NOMO-1 treated with dmso at 0.1 percent for 144 hours (cell line): ENCODE measurements at regions not wholly inside any gene's neighbourhood (a gene's known extent, or its start where the extent isn't known, plus 50 kb on each side); places are given as distances from the start of the nearest gene placed in this dataset.

Experiments used
- DNase-seq: peaks from one replicate; lab custom pipeline; 2025; ENCODE audit not compliant: unreplicated experiment; lab: John Stamatoyannopoulos, UW

- DNase-seq, result no peak
These were observed 1416.4 kb downstream of the DSC3 start for GRCh38 chr18:29626094-29626493.

GRCh38 chr18:29616867-29617266, 1425.7 kb downstream of the DSC3 start:
- DNase-seq, result no peak

DNA sequence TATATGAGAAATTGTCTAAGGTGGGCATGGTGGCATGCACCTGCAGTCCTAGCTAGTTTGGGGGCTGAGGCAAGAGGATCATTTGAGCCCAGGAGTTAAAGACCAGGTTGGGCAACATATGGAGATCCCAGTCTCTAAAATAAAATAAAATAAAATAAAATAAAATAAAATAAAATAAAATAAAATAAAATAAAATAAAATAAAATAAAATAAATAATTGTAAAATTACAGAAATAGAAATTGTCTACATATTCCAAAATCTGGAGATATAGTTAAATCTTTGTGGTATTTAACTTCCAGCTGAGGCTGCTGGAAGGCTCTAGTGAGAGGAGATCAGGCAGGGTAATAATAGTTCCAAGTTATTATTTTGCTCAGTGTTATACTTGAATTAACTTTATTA, 1432.1 kb upstream of the CDH2 start:
- no peak for DNase-seq

GRCh38 chr18:29605365-29605764, 1428.4 kb upstream of the CDH2 start:
- DNase-seq, result no peak

DNA sequence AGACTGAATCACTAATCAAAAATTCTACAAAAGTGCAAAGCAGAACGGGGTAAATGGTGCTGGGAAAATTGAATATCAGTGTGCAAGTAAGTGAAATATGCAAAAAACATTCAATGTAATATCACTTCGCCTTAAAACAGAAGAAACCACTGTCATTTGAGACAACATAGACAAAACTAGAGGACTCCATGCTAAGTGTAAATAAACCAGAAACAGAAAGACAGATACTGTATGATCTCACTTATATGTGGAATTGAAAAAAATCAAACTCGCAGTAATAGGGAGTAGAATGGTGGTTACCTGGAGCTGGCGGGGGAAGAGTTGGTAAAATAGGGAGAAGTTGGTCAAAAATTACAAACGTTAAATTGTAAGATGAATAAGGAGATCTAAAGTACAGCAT, 1420.0 kb upstream of the CDH2 start:
- no peak for DNase-seq

DNA sequence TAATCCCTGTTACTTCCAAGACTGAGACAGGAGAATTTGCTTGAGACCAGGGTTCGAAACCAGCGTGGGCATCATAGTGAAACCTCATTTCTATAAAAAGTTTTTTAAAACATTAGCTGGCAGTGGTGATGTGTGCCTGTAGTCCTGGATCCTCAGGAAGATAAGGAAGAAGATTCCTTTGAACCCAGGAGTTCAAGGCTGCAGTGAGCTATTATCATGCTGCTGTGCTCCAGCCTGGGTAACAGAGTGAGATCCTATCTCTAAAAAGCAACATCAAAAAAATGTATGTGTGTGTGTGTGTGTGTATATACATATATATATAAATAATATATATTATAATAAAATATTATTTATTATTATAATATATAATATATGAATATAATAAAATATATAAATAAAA, 1417.6 kb upstream of the CDH2 start:
- DNase-seq, result no peak

DNA sequence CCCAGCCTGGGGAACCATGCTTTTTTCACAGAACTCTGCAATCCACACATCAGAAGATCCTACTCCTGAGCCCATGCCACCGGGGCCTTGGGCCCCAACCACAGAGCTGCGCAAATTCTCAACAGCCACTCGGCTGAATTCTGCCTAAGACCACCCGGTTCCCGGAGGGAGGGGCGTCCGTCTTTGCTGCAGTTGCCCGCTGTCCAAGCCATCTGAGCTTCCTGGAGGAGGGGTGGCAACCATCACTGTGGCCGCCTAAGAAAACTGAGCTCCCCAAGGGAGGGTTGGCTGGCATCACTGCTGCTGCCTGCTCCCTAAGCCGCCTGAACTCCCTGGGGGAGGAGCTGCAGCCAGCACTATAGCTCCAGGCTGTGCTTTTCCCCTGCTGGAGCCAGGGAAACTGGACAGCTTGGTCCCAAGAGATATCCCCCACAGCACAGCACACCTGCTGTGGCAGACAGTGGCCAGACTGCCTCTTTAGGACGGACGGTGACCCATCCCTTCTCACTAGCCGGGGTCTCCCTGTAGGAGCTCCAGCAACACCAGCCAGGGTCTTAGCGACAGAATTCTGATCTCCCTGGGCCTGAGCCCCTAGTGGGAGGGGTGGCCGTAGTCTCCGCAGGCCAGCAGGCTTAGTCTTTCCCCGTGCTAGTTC, 1411.6 kb upstream of the CDH2 start:
- no peak for DNase-seq

DNA sequence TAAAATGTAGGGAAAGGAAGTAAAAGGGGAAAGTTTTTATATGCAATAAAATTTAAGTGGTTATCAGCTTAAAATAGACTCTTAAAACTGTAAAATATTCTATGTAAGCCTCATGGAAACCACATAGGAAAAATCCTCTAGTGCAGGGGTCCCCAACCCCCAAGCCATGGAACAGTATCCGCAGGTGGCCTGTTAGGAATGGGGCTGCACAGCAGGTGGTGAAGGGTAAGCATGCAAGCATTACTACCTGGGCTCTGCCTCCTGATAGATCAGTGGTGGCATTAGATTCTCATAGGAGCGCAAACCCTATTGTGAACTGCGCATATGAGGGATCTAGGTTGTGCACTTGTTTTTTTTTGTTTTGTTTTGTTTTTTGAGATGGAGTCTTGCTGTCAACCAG, 1409.3 kb upstream of the CDH2 start:
- no peak for DNase-seq

GRCh38 chr18:29560270-29560669, 1383.3 kb upstream of the CDH2 start:
- peak; percentile 19 for DNase-seq

DNA sequence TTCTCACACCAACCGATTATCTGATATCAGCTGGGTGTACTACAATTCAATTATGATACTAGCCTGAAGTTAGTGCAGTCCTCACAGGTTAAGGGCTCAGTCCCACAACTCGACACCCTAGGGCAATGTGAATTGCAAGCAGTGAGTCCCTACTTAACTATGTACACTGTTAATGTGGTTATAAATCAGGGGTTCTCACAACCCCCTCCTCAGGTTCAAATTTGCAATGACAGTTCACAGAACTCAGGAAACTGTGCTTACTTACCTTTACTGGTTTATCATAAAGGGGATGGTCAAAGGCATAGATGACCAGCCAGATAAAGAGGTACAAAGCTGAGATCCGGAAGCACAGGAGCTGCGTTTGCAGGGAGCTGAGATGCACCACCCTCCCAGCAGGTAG, 1379.1 kb upstream of the CDH2 start:
- DNase-seq, result no peak

DNA sequence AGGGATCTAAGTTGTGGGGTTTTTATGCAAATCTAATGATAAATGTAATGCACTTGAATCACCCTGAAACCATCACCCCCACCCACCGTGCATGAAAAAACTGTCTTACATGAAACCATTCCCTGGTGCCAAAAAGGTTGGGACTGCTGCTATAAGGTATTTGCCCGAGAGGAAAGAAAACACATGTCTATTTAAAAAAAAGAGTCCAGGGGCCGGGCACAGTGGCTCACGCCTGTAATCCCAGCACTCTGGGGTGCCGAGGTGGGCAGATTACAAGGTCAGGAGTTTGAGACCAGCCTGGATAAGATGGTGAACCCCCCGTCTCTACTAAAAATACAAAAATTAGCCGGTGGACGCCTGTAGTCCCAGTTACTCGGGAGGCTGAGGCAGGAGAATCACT, 1372.8 kb upstream of the CDH2 start:
- DNase-seq, result no peak

DNA sequence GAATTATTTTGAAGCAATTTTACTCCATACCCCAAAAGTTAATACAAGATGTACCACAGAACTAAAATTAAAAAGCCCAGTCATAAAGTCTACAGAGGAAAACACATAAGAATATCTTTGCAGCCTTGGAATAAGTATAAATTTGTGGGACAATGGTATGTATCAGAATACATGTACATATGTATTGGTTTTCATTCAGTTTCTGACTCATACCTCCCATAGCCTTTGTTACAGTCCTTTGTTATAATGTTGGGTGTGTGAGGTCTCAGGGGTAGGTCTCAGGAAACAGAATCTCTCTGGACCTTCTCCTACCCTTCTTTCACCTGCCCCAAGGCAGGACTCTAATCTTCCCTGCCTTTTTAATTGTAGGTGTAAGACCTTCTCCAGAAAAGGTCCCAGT, 1370.7 kb upstream of the CDH2 start:
- DNase-seq, result no peak

DNA sequence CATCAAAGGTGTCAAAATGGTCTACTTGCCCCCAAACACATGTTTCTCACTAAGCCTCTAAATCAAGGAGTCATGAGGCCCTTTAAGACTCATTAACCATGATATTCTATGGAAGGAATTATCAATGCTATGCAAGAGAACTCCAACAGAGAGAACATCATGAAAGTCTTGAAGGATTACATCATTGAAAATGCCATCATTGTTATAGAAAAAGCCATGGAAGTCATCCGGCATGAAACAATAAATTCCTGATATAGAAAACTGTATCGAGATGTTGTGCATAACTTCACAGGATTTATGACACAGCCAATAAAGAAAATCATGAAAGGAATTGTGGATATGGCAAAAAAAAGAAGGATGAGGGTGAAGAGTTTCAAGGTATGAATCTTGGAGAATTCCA, 1363.6 kb upstream of the CDH2 start:
- DNase-seq, result no peak

- DNase-seq, result no peak
These were observed 1354.8 kb upstream of the CDH2 start for GRCh38 chr18:29531746-29532145.

DNA sequence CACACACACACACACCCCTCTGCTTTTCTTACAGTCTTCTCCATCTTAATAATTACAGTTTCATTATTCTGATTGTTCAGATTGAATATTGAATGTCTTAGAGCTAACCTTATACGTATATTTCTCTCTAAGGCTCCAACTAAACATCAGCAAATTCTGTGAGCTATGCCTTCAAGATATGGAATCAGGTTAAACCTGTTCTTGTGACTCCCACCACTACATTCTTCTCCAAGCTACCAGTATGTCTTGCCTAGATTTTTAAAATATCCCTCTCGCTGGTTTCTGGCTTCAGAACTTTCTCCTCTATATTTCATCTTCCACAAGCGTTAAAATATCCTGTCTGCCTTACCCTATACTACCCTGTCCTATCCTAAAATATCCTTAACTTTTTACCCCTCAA, 1346.4 kb upstream of the CDH2 start:
- DNase-seq, result no peak

- DNase-seq, result no peak
These were observed 1335.8 kb upstream of the CDH2 start for GRCh38 chr18:29512761-29513160.

GRCh38 chr18:29512203-29512602, 1335.3 kb upstream of the CDH2 start:
- no peak for DNase-seq

- DNase-seq, result no peak
These were observed 1325.0 kb upstream of the CDH2 start for GRCh38 chr18:29501952-29502351.

- DNase-seq, result no peak
These were observed 1319.3 kb upstream of the CDH2 start for GRCh38 chr18:29496152-29496680.

DNA sequence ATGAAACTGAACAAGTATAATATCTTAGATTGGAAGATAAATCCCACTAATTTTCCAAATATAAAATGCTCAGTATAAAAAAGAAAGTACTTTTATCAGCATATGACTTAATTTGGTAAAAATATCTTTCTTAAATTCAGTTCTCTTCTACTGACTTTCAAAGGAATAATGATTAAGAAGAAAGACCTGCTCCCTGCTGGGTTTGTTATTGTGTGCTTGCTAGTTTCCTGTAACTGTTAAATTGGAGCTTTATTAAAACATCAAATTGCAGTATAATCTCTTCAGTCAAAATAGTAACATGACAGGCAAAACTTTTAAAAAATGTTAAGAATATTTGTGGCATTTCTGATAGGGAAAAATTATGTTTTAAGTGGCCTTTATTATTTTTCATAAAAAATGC, 1317.4 kb upstream of the CDH2 start:
- no peak for DNase-seq

- DNase-seq, result no peak
These were observed 1315.0 kb upstream of the CDH2 start for GRCh38 chr18:29491907-29492306.

DNA sequence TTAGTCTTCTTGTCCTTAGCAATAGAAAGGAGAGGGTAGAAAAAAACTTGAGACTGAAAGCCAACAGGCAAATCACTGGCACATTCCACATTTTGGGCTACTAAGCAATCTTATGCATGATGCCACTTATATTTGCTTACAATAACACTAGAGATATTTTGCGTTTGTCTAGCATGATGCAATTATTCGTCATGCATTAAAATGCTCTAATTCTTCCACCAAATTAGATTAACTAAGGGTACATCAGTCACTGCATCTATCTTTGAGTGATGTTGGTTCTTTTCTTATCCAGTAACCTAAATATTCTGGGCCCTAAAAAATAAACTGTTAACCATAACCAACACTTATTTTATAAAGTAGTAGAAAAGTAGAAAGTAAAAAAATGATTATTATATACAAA, 1311.7 kb upstream of the CDH2 start:
- DNase-seq, result no peak

DNA sequence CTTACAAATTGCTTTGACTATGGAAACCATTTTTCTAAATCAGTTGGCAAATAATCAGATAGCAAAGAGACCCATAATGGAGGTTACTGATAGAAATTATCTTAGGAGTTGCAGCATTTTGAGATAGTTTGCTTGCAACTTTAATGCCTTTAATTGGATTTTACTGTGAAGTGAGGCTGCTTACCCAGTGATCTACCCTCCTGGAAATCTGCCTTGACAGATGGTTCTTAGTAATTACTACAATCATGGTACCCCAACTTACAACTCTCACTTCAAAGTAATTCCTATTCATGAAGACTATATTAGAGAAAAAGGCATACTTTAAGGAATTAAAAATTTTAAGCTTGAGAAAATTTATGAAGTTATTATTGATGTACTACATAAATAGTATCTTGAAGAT, 1288.6 kb upstream of the CDH2 start:
- DNase-seq, result no peak
